HAP-1 (cell line): ENCODE measurements at regions not wholly inside any gene's neighbourhood (a gene's known extent, or its start where the extent isn't known, plus 50 kb on each side); places are given as distances from the start of the nearest gene placed in this dataset.

Experiments used
- DNase-seq, 2 experiments: peaks; one replicate each; pipeline ENCODE4 v3.0.0-alpha.2; 2016 to 2020; ENCODE audit warnings: low spot score in 2 of 2
- H3K27me3 ChIP-seq: fragments of 250-450 bp; sonication (Bioruptor Pico); 2 replicates; pipeline ENCODE4 v1.5.1; 2020; ENCODE audit warnings: low read depth, mild to moderate bottlenecking, moderate library complexity
- H3K36me3 ChIP-seq: fragments of 250-450 bp; sonication (Bioruptor Pico); replicated peaks from 2 replicates; pipeline ENCODE4 v1.5.1; 2020; ENCODE audit warnings: mild to moderate bottlenecking
- H3K4me1 ChIP-seq: fragments of 250-450 bp; sonication (Bioruptor Pico); 2 replicates; pipeline ENCODE4 v1.5.1; 2020; ENCODE audit warnings: mild to moderate bottlenecking
- H3K4me3 ChIP-seq: fragments of 250-450 bp; sonication (Bioruptor Pico); 2 replicates; pipeline ENCODE4 v1.5.1; 2020; ENCODE audit warnings: mild to moderate bottlenecking, moderate library complexity
- H3K9me3 ChIP-seq: fragments of 250-450 bp; sonication (Bioruptor Pico); 2 replicates; pipeline ENCODE4 v1.5.1; 2020; ENCODE audit warnings: mild to moderate bottlenecking, moderate library complexity
- in situ Hi-C: fragments of 300-500 bp; cut with MboI; formaldehyde crosslinking; loops from 3 replicates; pipeline ENCODE4 v1.14.3; 2020; ENCODE audit warnings: low sequenced_read_pairs, inconsistent platforms, mixed read lengths

- Histone ChIP-seq H3K4me1 (no peaks in the 10 kb centered on the region), H3K36me3 (no peaks in the 10 kb centered on the region), H3K9me3 (no peaks in the 10 kb centered on the region), H3K4me3 (no peak overlapping the region), H3K27me3 (no peaks in the 10 kb centered on the region)
- in situ Hi-C loops, result no loop called here
- no peak for DNase-seq
These were observed 112.8 kb upstream of the TNRC6C start for GRCh38 chr17:77845541-77846225.

- no peaks in the 10 kb centered on the region for H3K4me1 ChIP-seq
- H3K36me3 ChIP-seq, result no peaks in the 10 kb centered on the region
- in situ Hi-C loops, result no loop called here
- H3K27me3 ChIP-seq, result no peaks in the 10 kb centered on the region
- no peaks in the 10 kb centered on the region for H3K9me3 ChIP-seq
- no peak for DNase-seq
- H3K4me3 ChIP-seq, result no peak overlapping the region
These were observed 111.9 kb upstream of the TNRC6C start for GRCh38 chr17:77846531-77847085.

GRCh38 chr17:77847221-77848085 lies 111.0 kb upstream of the TNRC6C start:
- Histone ChIP-seq H3K4me1 (no peaks in the 10 kb centered on the region), H3K27me3 (no peaks in the 10 kb centered on the region), H3K4me3 (no peak overlapping the region), H3K9me3 (no peaks in the 10 kb centered on the region), H3K36me3 (no peaks in the 10 kb centered on the region)
- in situ Hi-C loops, result no loop called here
- DNase-seq, result no peak

GRCh38 chr17:77848257-77848656 lies 110.2 kb upstream of the TNRC6C start:
- H3K4me1 ChIP-seq, result no peaks in the 10 kb centered on the region
- H3K9me3 ChIP-seq, result no peaks in the 10 kb centered on the region

GRCh38 chr17:77849239-77849638 lies 109.3 kb upstream of the TNRC6C start:
- Histone ChIP-seq H3K4me3 (no peak overlapping the region), H3K27me3 (no peaks in the 10 kb centered on the region), H3K36me3 (no peaks in the 10 kb centered on the region), H3K9me3 (no peaks in the 10 kb centered on the region), H3K4me1 (no peaks in the 10 kb centered on the region)
- no peak for DNase-seq
- in situ Hi-C loops, result no loop called here

More at GRCh38 chr17:77848257-77848656, 110.2 kb upstream of the TNRC6C start:
- no peaks in the 10 kb centered on the region for H3K36me3 ChIP-seq
- in situ Hi-C loops, result no loop called here
- H3K4me3 ChIP-seq, result no peak overlapping the region
- DNase-seq, result no peak
- H3K27me3 ChIP-seq, result no peaks in the 10 kb centered on the region

GRCh38 chr17:77851921-77852320 lies 106.6 kb upstream of the TNRC6C start:
- H3K4me1 ChIP-seq, result no peaks in the 10 kb centered on the region
- in situ Hi-C loops, result no loop called here
- no peak for DNase-seq
- H3K4me3 ChIP-seq, result no peak overlapping the region
- H3K9me3 ChIP-seq, result no peaks in the 10 kb centered on the region
- H3K27me3 ChIP-seq, result no peaks in the 10 kb centered on the region
- H3K36me3 ChIP-seq, result no peaks in the 10 kb centered on the region

GRCh38 chr17:77852731-77853130 lies 105.8 kb upstream of the TNRC6C start:
- no peaks in the 10 kb centered on the region for H3K27me3 ChIP-seq
- no peaks in the 10 kb centered on the region for H3K36me3 ChIP-seq
- no peak overlapping the region for H3K4me3 ChIP-seq
- DNase-seq, result no peak
- no peaks in the 10 kb centered on the region for H3K4me1 ChIP-seq
- in situ Hi-C loops, result no loop called here
- no peaks in the 10 kb centered on the region for H3K9me3 ChIP-seq

- Histone ChIP-seq H3K4me1 (no peaks in the 10 kb centered on the region), H3K9me3 (no peaks in the 10 kb centered on the region), H3K36me3 (no peaks in the 10 kb centered on the region), H3K4me3 (no peak overlapping the region), H3K27me3 (no peaks in the 10 kb centered on the region)
- no peak for DNase-seq
- in situ Hi-C loops, result no loop called here
These were observed 105.1 kb upstream of the TNRC6C start for GRCh38 chr17:77853191-77853977.

GRCh38 chr17:77854083-77854758 lies 104.3 kb upstream of the TNRC6C start:
- H3K9me3 ChIP-seq, result no peaks in the 10 kb centered on the region
- no peaks in the 10 kb centered on the region for H3K27me3 ChIP-seq
- H3K4me3 ChIP-seq, result no peak overlapping the region
- in situ Hi-C loops, result no loop called here
- H3K4me1 ChIP-seq, result no peaks in the 10 kb centered on the region
- H3K36me3 ChIP-seq, result no peaks in the 10 kb centered on the region
- DNase-seq, result no peak

GRCh38 chr17:77854759-77855745 lies 103.5 kb upstream of the TNRC6C start:
- no peaks in the 10 kb centered on the region for H3K27me3 ChIP-seq
- no peaks in the 10 kb centered on the region for H3K36me3 ChIP-seq
- DNase-seq, result no peak
- no peaks in the 10 kb centered on the region for H3K9me3 ChIP-seq
- H3K4me1 ChIP-seq, result no peaks in the 10 kb centered on the region
- in situ Hi-C loops, result no loop called here
- H3K4me3 ChIP-seq, result no peak overlapping the region

GRCh38 chr17:77856551-77857305 lies 101.8 kb upstream of the TNRC6C start:
- in situ Hi-C loops, result no loop called here
- H3K27me3 ChIP-seq, result no peaks in the 10 kb centered on the region
- no peak overlapping the region for H3K4me3 ChIP-seq
- H3K9me3 ChIP-seq, result no peaks in the 10 kb centered on the region
- no peaks in the 10 kb centered on the region for H3K4me1 ChIP-seq
- DNase-seq, result no peak
- H3K36me3 ChIP-seq, result no peaks in the 10 kb centered on the region

- in situ Hi-C loops, result no loop called here
- H3K4me1 ChIP-seq, result no peaks in the 10 kb centered on the region
These were observed 101.3 kb upstream of the TNRC6C start for GRCh38 chr17:77857306-77857555.

More at GRCh38 chr17:77857306-77857555, 101.3 kb upstream of the TNRC6C start:
- no peaks in the 10 kb centered on the region for H3K36me3 ChIP-seq
- no peak for DNase-seq
- H3K27me3 ChIP-seq, result no peaks in the 10 kb centered on the region
- H3K4me3 ChIP-seq, result no peak overlapping the region
- H3K9me3 ChIP-seq, result no peaks in the 10 kb centered on the region
